Vagina (tissue), 2 donors: ENCODE measurements at regions not wholly inside any gene's neighbourhood (a gene's known extent, or its start where the extent isn't known, plus 50 kb on each side); places are given as distances from the start of the nearest gene placed in this dataset.

ENCODE experiments used
- POLR2A ChIP-seq, 2 donors: fragments of 450-650 bp; IDR thresholded peaks; one replicate each; pipeline ENCODE4 v1.6.1; 2017; ENCODE audit warnings: antibody characterized with exemption in 2 of 2, mild to moderate bottlenecking in 2 of 2, moderate library complexity in 2 of 2
- TF ChIP-seq, protein P1 (sequence below), 3 experiments: fragments of 450-650 bp in 2 of 3; fragments of 200-600 bp in 1 of 3; sonication (generic) in 1 of 3; IDR thresholded peaks; one replicate each; pipeline ENCODE4 v1.5.1; 2017 to 2019; ENCODE audit warnings: antibody characterized with exemption in 3 of 3, mild to moderate bottlenecking in 2 of 3, moderate library complexity in 2 of 3

DNA sequence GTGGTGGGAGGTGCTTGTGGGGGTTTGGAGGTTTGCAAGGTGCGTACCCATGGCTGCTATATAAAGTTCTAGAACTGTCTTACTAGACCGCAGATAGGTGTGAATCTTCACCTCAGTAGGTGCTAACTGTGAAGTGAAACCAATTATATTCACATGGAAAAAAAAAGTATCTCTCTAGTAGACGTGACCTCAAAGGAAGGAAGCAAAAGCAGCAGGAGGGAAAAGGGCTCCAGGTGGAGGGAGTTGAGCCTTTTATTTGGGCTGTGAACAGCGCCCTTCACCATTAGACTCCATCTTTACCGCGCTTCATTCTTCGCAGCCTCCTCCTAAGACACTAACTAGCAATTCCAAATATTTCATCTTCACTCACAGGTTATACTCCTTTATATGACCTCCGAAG lies 129.8 kb downstream of the TBX19 start:
- TF ChIP-seq, protein P1, sequence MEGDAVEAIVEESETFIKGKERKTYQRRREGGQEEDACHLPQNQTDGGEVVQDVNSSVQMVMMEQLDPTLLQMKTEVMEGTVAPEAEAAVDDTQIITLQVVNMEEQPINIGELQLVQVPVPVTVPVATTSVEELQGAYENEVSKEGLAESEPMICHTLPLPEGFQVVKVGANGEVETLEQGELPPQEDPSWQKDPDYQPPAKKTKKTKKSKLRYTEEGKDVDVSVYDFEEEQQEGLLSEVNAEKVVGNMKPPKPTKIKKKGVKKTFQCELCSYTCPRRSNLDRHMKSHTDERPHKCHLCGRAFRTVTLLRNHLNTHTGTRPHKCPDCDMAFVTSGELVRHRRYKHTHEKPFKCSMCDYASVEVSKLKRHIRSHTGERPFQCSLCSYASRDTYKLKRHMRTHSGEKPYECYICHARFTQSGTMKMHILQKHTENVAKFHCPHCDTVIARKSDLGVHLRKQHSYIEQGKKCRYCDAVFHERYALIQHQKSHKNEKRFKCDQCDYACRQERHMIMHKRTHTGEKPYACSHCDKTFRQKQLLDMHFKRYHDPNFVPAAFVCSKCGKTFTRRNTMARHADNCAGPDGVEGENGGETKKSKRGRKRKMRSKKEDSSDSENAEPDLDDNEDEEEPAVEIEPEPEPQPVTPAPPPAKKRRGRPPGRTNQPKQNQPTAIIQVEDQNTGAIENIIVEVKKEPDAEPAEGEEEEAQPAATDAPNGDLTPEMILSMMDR (IDR thresholded peaks at IDR 0.05) = no peak
- TF ChIP-seq POLR2A (IDR thresholded peaks at IDR 0.05) = no peak
